HS-27A (cell line): ENCODE measurements at regions not wholly inside any gene's neighbourhood (a gene's known extent, or its start where the extent isn't known, plus 50 kb on each side); places are given as distances from the start of the nearest gene placed in this dataset.
A peak's percentile ranks its signal among the peaks of the same experiment; 100 is the strongest.

ENCODE experiments used
- DNase-seq: peaks from one replicate; pipeline ENCODE4 v3.0.0-alpha.2; 2012; ENCODE audit warnings: low read depth, missing footprints

DNA sequence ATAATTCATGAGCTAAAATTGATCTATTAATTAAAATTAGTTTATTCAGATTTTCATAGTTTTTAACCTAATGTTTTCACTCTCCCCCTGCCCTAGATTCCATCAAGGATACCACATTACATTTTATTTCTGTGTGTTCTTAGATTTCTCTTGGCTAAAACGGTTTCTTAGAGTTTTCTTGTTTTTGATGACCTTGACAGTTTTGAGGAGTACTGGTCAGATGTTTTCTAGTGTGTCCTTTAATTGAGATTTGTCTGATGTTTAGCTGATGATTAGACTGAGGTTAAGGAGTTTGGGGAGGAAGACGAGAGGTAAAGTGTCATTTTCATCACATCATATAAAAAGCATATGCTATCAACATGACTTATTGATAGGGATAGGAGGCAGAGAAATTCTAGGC lies 475.9 kb downstream of the SQOR start:
- no peak for DNase-seq

DNA sequence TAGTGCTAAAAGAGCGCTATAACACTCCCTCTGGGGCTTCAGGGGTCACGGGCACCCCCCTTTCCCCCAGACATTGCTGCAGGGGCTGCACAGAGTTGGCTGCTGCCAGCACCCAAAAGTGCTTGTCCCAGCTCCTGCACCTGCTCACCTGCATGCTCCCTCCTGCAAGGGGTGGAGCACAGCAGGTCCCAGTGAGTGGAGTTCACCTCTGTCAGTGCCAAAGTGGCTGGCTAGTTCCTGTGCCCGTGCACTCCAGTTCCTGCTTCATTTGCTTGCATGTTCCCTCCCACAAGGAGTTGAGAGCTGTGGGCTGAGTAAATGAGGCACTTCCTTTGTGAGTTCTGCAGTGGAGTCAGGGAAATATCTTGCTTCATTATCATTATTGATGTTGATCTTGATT lies 476.9 kb downstream of the SQOR start:
- no peak for DNase-seq

DNA sequence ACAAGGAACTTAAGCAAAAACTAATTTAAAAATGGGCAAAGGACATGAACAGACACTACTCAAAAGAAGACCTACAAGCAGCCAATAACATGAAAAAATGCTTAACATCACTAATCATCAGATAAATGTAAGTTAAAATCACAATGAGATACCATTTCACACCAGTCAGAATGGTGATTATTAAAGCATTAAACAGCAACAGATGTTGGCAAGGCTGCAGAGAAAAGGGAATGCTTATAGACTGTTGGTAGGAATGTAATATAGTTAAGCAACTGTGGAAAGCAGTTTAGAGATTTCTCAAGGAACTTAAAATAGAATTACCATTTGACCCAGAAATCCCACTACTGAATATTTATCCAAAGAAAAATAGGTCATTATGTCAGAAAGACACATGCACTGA lies 482.2 kb downstream of the SQOR start:
- no peak for DNase-seq

DNA sequence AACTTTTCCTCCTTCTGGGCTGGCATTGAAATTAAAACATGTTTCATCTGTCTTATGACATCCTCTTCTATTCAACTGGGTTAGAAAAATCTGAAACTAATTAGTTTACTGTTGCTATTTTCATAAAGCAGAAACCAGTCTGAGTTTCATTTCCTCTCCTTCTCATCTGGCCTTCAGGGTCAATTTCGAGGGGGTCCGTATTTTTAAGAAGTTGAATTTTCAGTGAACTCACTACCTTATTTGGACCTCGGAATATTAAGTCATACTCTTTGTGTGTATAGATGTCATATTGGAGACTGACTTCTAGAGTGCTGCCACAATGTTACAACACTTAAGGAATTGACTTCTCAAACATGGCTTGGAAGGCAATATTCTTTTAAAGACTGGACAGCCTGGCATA lies 485.9 kb downstream of the SQOR start:
- no peak for DNase-seq

DNA sequence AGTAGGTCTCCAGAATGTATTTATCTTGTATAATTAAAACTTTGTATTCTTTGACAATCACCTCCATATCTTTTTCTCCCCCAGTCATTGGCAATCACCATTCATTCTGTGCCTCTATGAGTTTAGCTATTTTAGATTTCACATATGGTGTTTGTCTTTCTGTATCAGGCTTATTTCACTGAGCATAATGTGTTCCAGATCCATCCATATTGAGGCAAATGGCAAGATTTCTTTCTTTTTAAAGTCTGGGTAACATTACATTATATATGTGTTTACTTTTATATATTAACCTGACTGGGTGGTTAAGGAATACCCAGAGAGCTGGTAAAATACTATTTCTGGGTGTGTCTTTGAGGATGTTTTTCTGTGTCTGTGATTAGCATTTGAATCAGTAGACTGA lies 486.6 kb downstream of the SQOR start:
- DNase-seq = no peak

DNA sequence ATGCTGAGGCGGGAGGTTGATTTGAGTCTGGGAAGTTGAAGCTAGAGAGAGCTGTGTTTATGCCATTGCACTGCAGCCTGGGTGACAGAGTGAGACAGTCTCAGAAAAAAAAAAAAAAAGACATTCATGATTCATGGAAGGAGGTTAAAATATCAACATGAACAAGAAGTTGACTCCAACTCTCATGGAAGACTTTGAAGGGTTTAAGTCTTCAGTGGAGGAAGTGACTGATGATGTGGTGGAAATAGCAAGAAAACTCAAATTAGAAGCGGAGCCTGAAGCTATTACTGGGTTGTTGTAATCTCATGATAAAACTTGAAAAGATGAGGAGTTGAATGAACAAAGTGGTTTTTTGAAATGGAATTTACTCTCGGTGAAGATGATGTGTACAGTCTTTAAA lies 491.8 kb downstream of the SQOR start:
- no peak for DNase-seq

DNA sequence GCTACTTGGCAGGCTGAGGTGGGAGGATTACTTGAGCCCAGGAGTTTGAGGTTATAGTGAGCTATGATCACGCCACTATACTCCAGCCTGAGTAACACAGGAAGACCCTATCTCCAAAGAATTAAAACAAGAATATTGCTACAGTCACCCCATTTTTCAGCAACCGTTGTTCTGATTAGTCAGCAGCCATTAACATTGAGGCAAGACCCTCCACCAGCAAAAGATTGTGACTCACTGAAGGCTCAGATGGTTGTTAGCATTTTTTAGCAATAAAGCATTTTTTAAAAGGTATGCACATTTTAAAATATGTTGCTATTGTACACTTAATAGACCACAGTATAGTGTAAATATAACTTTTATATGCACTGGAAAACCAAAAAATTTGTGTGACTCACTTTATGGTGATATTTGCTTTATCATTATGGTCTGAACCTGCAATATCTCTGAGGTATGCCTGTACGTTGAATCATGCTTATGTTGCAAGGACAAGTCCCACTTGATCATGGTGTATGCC lies 492.6 kb downstream of the SQOR start:
- peak; percentile 22 for DNase-seq

DNA sequence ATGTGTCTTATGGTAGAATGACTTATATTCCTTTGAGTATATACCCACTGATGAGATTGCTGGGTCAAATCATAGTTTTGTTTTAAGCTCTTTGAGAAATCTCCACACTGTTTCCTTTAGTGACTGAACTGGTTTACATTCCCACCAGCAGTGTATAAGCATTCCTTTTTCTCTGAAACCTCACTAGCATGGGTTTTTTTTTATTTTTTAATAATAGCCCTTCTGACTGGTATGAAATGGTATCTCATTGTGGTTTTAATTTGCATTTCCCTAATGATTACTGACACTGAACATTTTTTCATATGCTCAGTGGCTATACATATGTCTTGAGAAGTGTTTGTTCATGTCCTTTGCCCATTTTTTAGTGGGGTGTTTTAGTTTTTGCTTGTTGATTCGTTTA lies 494.3 kb downstream of the SQOR start:
- no peak for DNase-seq

DNA sequence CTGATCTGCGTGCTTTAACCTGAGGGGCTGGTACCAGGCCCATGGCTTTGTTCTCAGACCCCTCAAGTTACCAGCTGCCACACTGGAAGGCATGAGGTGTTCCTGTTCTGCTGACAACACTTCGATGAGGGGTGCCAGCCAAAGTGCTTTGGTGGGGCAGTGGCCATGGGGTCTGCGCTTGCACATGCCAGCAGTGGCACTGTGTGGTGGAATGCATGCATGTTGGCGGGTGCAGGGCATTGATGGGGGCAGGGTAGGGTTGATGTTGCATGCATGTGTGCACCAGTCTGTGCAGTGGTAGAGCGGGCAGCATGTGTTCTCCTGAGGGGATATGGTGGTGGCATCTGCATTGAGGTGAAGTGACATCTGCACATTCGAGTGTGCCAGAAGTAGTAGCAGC lies 497.0 kb downstream of the SQOR start:
- no peak for DNase-seq

DNA sequence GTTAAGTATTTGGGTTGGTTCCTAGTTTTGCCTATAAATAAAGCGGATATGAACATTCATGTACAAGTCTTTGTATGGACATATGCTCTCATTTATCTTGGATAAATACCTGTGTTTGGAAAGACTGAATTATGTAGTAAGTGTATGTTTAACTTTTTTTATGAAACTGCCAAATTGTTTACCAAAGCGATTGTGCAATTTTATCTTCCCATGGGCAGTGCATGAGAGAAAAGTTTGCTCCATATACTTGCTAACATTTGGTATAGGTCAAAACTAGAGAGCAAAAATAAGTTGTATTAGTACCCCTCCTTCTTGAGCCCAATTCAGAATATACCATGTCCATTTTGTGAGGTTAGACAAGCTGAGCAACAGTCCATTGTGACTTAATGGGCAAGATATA lies 502.6 kb downstream of the SQOR start:
- DNase-seq = no peak

DNA sequence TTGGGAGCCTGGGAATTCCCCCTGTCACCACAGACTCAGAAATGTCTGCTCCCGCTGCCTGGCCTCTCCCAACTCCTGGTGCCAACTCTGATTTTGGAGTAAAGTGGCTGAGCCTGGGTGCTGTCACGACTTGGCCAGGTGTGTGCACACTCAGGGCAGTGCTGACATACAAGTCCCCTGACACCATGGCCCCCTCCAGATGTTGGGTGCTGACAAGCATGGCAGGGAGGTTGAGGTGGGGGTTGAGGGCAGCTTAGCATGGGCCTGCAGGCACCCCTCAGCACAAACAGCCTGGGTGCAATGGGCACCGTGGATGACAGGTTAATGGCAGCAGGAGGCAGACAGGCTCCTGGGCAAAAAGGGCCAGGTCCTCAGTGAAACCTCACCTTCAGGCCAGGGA lies 511.2 kb downstream of the SQOR start:
- no peak for DNase-seq

DNA sequence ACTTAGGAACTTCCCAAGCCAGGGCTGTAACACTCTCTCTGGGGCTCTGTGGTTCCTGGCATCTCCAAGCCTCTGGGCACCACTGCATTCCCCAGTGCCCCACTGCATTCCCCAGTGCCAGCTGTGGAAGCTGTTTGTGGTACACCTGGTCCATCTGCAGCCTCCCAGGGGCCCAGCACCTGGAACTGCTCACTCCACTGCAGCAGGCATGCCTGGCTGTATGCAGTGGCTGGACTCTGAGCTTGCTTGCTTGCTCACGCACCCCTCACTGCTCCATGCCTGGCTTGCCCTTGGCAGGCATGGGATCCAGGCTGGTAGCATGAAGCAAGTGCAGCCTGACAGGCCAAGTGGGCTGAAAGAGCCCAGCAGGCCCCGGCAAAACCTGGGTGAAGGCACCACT lies 512.1 kb downstream of the SQOR start:
- DNase-seq = no peak

DNA sequence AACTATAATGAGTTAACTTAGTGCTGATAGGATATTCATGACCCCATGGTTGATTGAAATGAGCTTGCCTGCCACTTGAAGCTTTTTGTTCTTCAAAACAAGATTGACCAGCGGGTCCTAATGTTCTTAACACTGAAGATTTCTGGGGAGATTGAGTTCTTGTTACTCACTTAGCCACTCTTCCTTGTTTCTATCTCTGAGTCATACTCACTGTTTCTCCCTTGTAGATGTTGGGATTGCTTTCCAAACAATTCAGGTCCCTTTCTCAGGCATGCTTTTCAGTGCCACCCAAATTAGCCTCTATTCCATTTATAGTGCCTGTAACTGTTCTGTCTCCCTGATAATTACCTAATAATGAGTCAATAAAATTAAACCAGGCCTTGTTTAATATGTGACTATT lies 517.0 kb downstream of the SQOR start:
- no peak for DNase-seq

DNA sequence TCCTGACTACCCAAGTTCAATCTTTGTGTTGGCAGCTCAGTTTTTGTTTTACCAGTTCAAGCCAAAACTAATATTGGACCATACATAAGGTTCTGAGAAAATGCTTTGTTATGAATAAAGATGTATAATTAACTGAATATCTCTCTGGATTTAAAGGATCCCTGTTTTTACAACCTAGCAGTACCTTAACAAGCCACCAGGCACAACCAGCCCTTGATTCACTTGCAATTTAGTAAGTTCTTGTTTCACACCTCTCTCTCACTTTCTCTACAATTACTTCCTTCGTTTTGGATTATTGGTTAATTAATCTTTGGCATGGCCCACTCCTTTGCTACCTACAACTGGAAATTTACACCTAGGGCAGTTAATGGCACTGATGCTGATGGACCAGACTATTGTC lies 531.9 kb downstream of the SQOR start:
- no peak for DNase-seq

DNA sequence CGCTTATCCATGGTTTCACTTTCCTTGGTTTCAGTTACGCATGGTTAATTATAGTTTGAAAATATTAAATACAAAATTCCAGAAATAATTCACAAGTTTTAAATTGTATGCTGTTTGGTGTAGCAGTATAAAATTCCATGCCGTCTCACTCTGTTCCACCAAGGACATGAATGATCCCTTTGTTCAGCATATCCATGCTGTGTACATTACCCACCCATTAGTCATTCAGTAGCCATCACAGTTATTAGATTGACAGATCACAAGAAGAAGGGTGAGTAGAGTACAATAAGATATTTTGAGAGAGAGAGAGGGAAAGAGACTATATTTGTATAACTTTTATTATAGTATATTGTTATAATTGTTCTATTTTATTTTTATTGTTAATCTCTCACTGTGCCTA lies 535.5 kb downstream of the SQOR start:
- no peak for DNase-seq

DNA sequence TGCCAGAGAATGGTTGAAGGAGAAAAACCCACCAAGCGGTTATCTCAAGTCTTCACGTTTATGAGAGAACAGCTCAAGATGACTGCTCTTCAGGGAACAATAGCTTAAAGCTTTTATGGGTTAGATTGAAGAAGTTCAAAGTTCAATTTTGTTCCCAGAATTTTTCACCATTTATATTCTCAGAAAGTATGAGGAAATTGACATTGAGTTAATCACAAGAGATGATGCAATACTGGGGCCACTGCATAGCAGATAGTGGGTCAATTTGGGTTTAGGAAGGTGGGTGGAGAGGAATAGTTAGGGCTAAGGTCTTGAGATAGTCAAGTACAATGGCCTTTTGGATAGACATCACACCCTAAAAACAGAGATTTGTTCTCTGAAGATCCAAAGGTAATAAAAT lies 539.3 kb downstream of the SQOR start:
- DNase-seq = no peak

DNA sequence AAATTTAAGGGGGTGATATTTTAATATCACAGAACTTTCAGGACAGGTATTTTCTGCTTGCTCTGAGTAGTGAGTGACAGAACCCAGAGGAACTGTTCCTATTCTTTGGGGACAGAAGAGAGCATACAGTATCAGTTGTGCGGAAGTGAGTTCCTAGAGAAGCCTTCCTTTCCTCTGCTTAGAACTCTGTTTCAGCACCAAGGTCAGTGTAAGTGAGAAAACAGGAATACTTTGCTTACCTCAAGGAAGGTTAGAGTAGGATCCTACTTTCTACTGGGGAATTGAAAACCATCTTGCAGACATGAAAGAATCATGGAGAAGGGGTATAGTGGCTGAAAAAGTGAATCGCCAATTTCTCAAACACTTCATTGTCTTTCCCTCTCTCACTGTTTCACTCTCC lies 542.4 kb downstream of the SQOR start:
- no peak for DNase-seq

DNA sequence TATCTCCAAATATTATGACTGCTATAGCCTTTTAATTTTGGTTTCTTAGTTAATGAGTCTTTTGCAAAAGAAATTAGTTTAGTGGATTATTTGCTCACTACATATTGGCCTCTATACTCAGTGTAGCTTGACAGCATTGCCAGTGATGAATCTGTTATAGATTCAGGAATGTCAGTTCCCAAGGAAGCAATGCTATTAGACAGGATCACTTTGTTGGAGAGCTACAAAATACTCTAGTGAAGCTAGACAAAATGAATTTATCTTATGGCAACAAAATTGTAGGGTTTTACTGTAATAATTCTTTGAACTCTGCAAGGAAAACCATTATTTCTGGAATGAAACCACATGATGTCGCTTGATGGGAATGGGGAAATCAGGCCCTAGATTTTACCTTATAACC lies 543.3 kb downstream of the SQOR start:
- DNase-seq = no peak

DNA sequence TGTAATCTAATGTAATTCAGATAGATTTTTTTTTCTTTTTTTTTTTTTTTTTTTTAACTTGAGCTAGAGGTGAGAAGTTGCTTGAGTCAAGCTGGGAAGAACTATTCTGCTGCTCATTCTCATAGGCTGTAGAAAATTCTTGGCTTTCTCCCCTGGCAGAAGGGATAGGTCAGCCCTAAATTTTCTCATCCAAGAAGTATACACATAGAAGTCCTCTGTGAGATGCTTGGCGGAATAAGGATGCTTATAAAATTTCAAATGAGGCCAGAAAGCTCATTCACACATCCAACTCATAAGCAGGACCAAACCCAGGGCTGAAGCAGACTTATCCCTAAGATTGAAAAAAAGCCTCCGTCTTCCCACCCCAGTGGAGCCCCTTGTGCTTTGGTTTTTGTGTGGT lies 572.5 kb downstream of the SQOR start:
- DNase-seq = no peak

DNA sequence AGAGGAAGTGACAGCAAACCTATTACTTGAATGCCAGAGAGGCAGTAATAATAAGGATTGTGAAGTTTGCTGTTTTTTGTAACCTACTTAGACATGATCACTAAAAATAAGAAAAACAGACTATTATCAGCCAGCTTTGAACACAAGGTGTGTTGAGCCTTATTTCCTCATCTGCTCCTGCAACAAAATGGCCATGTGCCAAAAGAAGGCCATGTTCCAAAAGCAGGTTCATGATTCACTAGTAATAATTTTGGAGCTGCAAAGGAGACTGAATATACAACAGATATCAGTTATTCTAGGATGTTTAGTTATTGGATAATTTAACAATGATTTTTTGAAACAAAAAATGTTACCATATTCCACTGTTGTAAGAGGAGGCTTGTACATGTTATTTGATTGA lies 578.7 kb downstream of the SQOR start:
- DNase-seq = no peak

DNA sequence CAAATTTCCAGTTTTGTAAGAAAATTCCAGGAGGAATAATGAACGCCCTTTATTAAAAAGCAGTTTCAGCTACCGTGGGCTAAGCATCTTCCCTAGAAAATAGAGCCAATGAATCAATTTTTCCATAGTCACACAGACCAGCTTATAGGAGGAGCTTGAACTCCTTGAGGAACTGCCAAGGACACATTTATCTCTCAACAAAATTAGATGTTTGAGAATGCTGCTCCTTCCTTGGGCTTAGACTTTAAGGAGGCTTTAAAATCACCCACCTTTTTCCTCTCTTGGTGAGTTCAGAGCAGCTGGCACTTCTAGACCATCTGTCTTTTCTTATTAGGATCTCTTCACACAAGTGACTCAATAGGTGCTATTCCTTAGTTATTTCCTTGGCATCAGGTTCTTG lies 588.0 kb downstream of the SQOR start:
- no peak for DNase-seq

DNA sequence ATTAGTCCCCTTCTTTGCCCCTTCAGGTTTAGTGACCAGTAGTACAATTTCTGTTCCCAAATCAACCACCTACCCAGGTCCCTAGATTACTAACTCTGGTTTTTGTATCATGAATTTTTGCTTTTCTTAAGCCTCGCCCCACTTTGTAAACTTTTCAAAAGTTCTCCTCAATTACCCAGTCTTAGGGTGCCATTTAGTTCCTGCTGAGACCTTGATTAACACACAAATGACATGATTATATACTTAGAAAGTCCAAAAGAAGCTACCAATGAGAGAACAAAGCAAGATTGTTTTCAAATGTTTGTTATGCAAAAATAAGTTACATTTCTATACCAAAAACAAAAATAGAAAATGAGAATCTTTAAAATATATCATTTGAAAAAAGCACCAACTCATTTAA lies 594.4 kb downstream of the SQOR start:
- DNase-seq = no peak

DNA sequence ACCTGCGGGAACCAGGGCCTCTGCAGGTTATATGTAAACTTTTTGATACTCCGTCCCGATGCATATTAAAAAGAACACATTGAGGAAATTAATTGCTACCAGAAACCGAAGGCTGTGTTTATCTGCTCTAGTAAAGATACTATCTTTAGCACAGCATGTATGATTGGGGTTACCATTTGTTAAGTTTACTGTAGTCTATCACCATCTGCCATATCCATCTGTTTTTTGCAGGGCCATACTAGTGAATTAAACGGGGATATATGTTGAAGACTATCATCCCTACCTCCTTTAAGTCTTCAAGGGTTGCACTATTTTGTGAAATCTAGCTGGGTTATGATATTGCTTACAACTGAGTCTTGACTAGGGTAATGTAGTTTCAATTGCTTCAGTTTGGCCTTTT lies 597.0 kb downstream of the SQOR start:
- DNase-seq = no peak

DNA sequence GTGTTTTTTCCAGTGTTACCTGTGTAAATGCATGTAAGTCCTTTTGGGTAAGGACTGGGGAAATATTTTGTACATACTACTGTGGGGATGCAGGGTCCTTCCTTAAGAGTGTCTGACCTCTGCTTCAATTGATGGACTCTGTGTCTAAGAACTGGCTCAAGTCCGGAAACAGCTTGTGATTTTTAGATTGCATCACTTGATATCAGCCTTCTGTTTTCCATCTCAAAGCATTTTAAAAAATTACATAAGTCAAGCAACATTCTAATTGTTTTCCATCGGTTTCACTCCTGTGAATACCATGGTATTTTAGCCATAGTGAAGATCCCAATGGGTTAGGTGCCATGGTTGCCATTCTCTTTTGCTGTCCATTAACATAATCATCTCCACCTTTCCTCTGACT lies 597.6 kb downstream of the SQOR start:
- DNase-seq = no peak

DNA sequence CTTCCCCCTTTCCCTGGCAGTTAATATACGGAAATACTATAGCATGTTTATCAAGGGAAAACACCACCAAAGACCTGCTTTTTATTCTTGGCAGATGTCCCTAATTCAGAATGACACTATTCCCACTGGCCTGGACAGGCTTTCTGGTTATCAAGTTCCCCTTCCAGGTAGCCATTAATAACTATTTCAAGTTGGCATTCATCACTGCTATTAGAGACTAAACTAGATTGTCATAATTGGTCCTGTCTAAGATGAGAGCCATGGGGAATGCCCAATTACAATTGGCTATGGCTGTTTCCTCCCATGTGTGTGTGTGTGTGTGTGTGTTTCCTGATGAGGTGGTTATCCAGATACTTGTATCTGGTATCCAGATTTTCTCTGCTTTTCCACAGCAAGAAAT lies 608.1 kb downstream of the SQOR start:
- no peak for DNase-seq
